ENCODE measurements at regions not wholly inside any gene's neighbourhood (a gene's known extent, or its start where the extent isn't known, plus 50 kb on each side); places are given as distances from the start of the nearest gene placed in this dataset.

GRCh38 chr12:24172773-24173066 is 223.2 kb upstream of the SOX5 start:
- TF ChIP-seq POLR2A (IDR thresholded peaks at IDR 0.05; ENCODE audit: extremely low read depth, insufficient read length) (no peak), MYC (IDR thresholded peaks at IDR 0.05; ENCODE audit: low read depth, low read length) (no peak)
- TF ChIP-seq, protein P1, sequence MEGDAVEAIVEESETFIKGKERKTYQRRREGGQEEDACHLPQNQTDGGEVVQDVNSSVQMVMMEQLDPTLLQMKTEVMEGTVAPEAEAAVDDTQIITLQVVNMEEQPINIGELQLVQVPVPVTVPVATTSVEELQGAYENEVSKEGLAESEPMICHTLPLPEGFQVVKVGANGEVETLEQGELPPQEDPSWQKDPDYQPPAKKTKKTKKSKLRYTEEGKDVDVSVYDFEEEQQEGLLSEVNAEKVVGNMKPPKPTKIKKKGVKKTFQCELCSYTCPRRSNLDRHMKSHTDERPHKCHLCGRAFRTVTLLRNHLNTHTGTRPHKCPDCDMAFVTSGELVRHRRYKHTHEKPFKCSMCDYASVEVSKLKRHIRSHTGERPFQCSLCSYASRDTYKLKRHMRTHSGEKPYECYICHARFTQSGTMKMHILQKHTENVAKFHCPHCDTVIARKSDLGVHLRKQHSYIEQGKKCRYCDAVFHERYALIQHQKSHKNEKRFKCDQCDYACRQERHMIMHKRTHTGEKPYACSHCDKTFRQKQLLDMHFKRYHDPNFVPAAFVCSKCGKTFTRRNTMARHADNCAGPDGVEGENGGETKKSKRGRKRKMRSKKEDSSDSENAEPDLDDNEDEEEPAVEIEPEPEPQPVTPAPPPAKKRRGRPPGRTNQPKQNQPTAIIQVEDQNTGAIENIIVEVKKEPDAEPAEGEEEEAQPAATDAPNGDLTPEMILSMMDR (IDR thresholded peaks at IDR 0.05; ENCODE audit: low read depth, low read length) = no peak
- TF ChIP-seq, protein P2, sequence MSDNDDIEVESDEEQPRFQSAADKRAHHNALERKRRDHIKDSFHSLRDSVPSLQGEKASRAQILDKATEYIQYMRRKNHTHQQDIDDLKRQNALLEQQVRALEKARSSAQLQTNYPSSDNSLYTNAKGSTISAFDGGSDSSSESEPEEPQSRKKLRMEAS (IDR thresholded peaks at IDR 0.05; ENCODE audit: low read depth, low read length) = no peak
- no peak overlapping the region for H3K4me3 ChIP-seq (ENCODE audit: low read depth, low read length)
- DNase-seq (ENCODE audit: low read depth) = no peak

- no peak overlapping the region for H3K4me3 ChIP-seq (ENCODE audit: low read depth, low read length)
- TF ChIP-seq MYC (IDR thresholded peaks at IDR 0.05; ENCODE audit: low read depth, low read length) (no peak), POLR2A (IDR thresholded peaks at IDR 0.05; ENCODE audit: extremely low read depth, insufficient read length) (no peak)
- TF ChIP-seq, protein P1 (IDR thresholded peaks at IDR 0.05; ENCODE audit: low read depth, low read length) = no peak
- TF ChIP-seq, protein P2 (IDR thresholded peaks at IDR 0.05; ENCODE audit: low read depth, low read length) = no peak
- DNase-seq (ENCODE audit: low read depth) = no peak
These were observed 222.7 kb upstream of the SOX5 start for GRCh38 chr12:24172031-24172772.

DNA sequence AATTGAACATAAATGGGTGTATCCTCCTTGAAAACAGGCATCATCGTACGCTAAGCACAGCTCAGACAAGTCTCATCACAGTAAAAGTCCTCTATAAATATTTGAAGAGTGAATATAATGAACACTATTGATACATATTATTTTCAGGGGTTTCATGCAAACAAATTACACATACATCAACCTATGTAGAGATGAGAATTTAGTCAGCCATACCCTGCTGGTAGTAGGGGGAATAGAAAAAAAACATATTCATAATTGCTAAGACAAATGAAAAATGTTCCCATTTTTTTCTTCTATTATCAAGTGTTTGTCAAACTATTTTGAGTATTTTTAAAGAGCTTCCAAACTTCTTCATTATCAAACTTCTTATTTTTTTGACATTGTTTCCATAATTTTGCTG is 205.6 kb upstream of the SOX5 start:
- H3K4me3 ChIP-seq (ENCODE audit: low read depth, low read length) = no peak overlapping the region
- TF ChIP-seq, protein P2 (IDR thresholded peaks at IDR 0.05; ENCODE audit: low read depth, low read length) = no peak
- TF ChIP-seq POLR2A (IDR thresholded peaks at IDR 0.05; ENCODE audit: extremely low read depth, insufficient read length) (no peak), MYC (IDR thresholded peaks at IDR 0.05; ENCODE audit: low read depth, low read length) (no peak)
- TF ChIP-seq, protein P1 (IDR thresholded peaks at IDR 0.05; ENCODE audit: low read depth, low read length) = no peak
- no peak for DNase-seq (ENCODE audit: low read depth)

DNA sequence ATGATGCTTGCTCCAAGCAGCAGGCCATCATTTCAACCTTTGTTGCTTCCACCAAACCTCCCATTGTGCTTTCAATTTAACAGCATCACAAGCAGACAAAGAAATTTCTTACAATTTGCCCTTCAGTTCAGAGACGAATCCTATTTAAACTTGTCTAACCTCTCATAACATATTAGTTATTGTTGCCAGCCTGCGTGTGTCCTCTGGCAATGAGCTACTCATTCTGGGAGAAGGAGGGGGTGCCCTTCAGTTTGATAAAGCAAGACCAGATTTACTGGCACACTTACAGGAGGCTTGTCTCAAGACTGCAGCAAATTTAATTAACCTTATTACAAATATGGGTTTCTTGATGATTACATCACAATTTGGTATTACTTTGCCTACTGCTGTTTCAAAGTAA is 203.6 kb upstream of the SOX5 start:
- TF ChIP-seq POLR2A (IDR thresholded peaks at IDR 0.05; ENCODE audit: extremely low read depth, insufficient read length) (no peak), MYC (IDR thresholded peaks at IDR 0.05; ENCODE audit: low read depth, low read length) (no peak)
- TF ChIP-seq, protein P1 (IDR thresholded peaks at IDR 0.05; ENCODE audit: low read depth, low read length) = no peak
- TF ChIP-seq, protein P2 (IDR thresholded peaks at IDR 0.05; ENCODE audit: low read depth, low read length) = no peak
- no peak for DNase-seq (ENCODE audit: low read depth)
- no peak overlapping the region for H3K4me3 ChIP-seq (ENCODE audit: low read depth, low read length)

GRCh38 chr12:24152270-24152669 is 202.8 kb upstream of the SOX5 start:
- no peak for DNase-seq (ENCODE audit: low read depth)
- H3K4me3 ChIP-seq (ENCODE audit: low read depth, low read length) = no peak overlapping the region
- TF ChIP-seq MYC (IDR thresholded peaks at IDR 0.05; ENCODE audit: low read depth, low read length) (no peak), POLR2A (IDR thresholded peaks at IDR 0.05; ENCODE audit: extremely low read depth, insufficient read length) (no peak)
- TF ChIP-seq, protein P2 (IDR thresholded peaks at IDR 0.05; ENCODE audit: low read depth, low read length) = no peak
- TF ChIP-seq, protein P1 (IDR thresholded peaks at IDR 0.05; ENCODE audit: low read depth, low read length) = no peak

Data from NB4 (cell line).